Renal pelvis (tissue), 1 donor: ENCODE measurements at regions not wholly inside any gene's neighbourhood (a gene's known extent, or its start where the extent isn't known, plus 50 kb on each side); places are given as distances from the start of the nearest gene placed in this dataset.
"Not testable (repeated sequence)": the region's sequence is repeated elsewhere in the genome, so short reads cannot be mapped to it uniquely, and the experiment has no call there.

ENCODE experiments used
- DNase-seq: peaks from one replicate; pipeline ENCODE4 v3.0.0-alpha.2; 2013

DNA sequence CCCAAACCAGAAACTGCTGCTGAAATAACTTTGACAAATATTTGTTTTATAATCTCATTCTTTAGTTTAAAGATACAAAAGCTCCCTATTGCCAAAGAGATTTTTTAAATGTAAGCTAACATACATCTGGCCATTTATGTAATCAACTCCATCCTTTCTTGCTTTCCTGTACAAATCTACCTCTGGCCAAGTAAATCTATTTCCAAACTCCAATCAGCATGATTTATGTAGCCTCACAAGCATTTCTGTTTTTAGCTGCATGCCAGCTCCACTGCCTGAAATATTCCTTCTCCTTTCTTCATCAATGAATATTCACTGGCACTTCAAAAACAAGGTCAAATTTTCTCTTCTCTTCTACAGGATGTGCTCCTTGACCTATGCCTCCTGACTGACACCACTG is 80.0 kb downstream of the SHOX2 start:
- DNase-seq: no peak

DNA sequence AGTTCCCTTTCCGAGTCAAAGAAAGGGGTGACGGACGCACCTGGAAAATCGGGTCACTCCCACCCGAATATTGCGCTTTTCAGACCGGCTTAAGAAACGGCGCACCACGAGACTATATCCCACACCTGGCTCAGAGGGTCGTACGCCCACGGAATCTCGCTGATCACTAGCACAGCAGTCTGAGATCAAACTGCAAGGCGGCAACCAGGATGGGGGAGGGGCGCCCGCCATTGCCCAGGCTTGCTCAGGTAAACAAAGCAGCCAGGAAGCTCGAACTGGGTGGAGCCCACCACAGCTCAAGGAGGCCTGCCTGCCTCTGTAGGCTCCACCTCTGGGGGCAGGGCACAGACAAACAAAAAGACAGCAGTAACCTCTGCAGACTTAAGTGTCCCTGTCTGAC is 86.3 kb downstream of the SHOX2 start:
- DNase-seq: not testable (repeated sequence)

DNA sequence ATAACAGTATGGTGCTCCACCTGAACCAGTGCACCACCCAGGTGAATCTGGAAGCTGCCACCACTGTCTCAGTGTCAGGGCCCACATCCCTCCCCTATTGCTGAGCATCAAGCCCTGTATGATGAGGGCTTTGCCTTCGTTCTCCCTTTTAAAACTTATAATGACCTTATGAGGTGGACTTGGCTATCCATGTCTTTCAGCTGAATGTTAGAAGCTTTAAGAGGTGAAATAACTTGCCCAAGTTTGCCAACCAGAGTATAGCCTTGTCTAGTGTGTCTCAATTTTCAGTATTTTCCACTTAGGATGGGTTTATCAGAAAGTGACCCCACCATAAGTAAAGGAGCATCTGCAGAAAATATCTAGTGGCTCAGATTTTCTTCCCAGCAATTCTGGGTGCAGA is 87.8 kb downstream of the SHOX2 start:
- no peak for DNase-seq

DNA sequence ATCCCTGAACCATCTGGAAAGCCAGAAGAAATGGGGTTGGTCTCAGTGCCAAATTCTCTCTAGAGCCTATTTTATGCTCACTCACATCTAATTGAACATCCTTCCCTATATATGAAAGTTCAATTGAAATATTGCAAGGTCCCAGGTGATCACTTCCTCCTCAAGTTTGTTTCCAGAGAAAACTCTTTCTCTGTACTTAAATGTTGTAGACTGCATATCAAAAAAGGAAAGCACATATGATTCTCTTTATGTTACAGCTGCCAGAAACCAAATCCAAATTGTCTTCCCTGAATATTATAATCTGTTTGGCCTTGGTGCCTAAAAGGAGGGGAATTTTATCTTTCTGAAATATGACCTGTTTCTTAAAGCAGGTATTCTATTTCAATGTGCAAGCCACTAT is 93.3 kb downstream of the SHOX2 start:
- no peak for DNase-seq

DNA sequence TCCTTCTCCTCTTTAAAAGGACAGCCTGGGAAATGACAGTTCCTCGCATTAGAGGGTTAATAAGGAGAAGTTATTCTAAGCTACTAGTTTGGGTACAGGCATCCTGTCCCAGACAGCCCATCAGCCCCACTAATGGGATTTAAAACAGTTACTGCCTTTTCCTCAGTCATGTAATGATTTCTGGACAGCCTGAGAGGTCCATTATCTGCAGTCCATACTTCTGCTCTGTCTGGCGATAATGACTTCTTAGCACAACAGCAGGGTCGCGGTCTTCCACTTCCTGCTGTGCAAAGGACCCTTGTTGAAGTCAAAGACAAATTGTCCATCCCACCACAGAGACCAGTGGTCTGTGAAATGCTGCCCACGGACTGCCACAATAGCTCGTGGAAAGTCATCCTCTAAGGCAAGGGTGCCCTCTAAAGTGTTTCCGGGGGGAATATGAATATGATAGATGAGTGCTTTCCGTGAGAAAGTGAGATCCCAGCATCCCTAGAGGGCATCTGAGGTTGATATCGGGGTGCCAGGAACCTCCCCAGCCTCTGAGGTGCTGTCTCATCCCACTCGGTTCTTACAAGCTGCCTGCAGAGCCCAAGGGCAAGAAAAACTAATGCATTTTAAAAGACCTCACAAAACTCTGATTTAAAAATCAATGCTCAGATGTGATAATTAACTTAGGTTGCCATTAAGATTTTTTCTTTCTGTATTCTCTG is 100.7 kb downstream of the SHOX2 start:
- no peak for DNase-seq

DNA sequence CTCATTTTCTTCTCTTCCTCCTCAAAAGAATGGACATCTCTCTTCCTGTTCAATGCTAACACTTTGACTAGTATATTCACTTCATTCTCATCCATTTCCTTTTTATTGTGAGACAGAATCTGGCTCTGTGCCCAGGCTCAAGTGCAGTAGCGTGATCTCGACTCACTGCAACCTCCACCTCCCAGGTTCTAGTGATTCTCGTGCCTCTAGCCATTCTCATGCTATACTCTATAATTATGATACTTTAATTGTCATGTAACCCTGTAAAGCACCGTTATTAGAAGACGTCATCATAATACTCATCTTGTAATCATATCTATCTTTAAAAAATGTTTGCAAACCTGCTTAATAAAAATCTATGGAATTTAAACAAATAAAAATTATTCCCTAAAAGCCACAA is 107.0 kb downstream of the SHOX2 start:
- DNase-seq: no peak

DNA sequence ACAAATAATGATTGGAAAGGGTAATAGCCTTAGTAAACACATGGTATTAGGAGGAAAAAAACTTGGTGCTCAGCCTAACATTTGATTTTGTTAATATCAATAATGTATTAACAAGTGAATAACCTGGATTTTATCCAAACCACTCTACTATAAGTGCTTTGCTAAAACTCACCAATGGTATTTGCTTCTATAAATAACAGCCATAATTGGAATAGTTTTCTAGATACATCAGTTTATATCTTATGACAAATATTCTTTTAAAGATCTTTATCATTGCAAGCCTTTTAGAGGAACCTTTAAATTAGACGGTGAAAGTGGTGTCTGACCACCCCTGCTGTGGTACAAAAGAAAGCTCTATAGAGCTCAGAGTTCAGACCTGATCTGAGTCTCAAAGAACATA is 123.9 kb downstream of the SHOX2 start:
- DNase-seq: no peak

DNA sequence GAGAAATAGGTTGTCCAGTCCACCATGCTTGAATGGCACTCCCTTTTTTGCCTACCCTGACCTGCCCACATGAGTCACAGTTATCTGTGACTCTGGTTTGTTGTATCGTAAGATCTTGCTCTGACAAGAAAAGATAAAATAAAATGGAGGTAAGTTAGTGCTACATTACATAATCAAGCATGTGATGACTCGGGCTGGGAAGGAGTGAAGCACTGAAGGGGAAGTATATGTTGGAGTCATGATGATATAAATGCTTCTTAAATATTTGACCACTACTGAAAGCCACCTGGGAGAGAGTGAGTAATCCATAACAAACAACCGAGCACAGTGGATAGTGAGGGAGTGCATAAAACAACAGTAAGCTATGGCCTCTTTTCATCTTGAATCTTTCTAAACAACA is 124.4 kb downstream of the SHOX2 start:
- no peak for DNase-seq

DNA sequence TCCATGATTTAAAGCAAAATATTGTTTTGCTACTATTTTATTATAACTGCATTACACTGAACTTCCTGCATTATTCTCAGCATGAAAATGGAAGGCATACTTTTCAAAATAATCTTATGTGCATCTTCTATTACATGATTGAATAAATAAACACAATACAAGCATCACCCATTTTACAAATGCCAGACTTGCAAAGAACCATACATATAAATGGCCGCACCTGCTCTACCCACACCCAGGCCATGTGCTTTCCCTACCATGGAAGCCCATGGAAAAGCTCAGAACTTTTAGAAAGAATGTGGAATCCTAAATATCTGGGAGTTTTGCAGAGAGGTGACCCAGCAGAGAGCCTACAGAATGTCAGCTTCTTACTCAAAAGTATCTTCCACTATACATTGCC is 127.2 kb downstream of the SHOX2 start:
- no peak for DNase-seq

DNA sequence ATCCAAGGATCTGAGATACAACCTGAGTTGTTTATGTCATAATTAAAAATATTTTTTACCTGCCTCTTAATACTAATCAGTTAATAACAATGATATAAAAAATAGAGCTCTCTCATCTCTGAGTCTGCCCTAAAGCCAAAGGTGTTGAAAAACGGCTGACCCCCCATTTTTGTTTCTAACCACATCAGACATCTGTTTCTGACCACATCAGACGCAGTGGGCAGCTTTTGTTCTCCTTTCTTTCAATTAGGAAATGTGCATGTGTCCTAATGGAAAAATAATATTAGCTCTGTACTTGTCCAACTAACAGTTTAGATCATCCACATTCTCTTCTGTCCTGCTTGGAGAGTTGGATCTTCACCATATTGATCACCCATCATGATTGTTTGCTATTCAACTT is 144.6 kb downstream of the SHOX2 start:
- no peak for DNase-seq

DNA sequence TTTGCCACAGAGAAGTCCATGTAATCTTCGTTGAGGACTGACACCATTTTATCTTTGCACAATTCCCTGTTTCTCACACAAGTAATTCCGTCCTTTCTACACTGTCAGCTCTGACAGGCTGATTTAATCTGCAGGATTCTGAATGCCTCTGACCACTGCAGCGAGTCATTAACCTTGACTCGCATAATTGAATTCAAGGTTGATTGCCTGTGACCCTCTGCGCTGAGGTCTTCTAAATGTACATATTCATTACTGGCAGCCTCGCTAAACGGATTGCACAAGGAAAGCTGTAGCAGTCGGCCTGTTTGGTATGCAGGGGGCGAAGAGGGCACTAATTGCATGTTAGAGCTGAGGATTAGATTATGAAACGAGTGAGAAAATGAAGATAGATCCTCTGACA is 147.8 kb downstream of the SHOX2 start:
- DNase-seq: peak; percentile 80

DNA sequence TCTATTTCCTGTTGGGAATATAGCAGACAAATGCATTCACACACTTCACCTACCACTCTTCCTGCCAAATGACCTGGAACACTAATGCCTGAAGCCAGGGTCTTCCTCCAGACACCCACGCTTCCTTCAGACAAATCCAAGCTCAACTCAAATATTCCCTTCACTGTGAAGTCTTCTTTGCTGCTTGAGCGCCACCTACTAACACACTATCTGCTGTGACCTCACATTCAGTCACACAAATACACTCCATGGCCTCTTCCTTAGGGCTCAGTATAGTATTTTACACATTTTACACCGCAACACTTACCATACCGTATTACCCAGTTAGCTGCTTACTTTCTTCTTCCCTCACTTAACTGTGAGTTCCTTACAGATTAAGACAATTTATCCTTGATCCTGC is 149.4 kb downstream of the SHOX2 start:
- DNase-seq: no peak

DNA sequence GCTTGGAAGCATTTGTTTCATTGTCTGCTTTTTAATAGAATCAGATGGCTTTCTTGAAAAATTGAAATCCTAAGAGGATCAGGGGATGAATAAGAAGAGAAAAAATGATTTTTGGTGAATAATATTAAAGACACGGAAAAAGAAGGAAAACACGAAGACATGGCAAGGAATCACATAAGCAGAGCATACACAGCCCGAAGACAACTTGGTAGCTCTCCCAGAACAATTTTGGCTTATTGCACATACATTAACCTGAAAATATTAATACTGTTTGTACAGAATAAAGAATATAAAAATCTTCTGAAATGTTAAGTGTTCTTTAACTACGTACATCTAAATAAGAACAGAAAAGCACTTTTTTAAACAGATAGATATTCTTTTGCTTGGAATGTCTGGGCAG is 150.0 kb downstream of the SHOX2 start:
- no peak for DNase-seq

DNA sequence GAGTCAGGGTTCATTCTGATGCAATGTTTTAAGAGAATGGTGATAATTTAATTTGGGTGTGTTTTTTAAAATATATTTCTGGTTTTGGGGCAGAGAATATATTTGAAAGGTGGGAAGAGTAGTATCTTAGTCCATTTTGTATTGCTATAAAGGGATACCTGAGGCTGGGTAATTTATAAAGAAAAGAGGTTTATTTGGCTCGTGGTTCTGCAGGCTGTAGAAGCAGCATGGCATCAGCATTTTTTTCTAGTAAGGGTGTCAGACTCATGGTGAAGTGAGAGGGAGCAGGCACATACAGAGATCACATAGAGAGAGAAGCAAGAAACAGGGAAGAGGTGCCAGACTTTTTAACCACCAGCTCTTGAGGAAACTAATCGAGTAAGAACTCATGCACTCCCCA is 152.7 kb downstream of the SHOX2 start:
- DNase-seq: no peak

DNA sequence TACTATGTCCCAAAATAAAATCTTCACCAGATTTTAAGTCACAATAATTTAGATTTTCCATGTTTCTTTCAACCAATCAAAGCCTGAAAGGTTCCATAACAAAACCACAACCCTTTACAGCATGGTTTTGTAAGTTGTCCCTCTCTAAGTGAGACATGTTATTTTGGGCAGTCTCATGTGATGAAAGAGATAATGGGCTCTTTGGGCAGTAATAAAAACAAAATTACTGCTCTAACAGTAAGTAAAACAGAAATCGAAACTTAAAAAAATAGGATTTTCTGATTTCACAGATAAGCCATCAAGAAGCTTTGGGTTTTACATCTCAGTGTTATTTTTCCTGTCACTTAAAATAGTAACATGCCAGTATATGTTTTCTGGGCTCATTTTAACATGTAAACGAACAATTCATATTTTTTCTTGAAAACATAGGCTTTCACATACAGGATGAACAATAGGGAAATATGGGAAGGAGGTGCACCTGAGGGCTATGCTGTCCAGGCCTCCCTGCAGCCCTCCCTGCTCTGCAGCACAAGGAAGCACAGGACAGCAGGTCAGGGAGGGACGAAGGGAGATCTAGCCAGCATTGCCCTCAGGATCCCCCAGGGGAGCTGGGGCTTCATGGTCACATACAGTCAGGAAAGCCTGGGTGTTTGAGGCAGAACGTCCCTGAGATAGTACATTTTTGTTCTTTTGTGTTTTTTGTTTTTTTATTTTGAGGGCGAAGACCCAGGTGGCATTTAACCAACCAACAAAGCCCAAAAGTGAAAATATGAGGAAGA is 157.4 kb downstream of the SHOX2 start:
- DNase-seq: no peak

DNA sequence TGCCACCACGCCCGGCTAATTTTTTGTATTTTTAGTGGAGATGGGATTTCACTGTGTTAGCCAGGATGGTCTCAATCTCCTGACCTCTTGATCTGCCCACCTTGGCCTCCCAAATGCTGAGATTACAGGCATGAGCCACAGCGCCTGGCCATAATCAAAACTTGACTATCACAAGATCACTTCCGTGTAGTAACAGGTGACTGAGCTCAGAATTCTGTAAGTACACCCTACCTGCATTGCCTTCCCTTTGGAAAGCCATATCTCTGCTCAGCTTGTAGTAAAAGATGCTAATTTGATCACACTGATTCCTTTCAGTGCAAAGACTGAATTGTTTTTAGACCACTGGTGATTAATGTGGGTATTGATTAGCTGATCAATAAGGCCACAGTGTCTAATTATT is 167.1 kb downstream of the SHOX2 start:
- DNase-seq: no peak

DNA sequence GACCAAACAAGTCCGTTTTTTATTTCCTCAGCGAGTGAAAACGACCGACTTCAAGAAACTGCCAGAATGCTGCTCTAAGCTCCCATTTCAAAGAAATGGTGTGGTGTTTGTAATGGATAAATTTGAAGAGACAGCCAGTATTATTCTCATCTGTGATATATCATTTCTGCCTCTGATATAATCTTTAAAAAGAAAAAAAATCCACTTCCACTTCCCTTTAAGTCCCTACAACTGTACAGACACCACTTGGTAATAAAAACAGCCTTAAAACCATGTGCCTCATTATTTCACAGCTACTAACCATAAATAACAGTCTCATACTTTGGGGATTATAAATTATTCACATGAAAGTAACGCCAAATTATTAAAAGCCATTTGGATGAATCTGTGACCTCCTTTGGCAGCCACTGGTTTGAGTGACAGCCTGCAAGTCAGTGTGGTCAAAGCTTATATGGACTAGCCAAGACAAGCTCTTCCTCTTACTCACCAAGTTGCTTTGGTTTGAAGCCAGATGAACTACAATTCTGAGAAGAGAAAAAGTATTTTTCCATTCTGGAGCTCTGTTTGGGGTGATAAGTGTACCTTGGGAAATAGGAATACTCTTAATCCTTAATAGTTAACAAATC is 168.0 kb downstream of the SHOX2 start:
- no peak for DNase-seq

DNA sequence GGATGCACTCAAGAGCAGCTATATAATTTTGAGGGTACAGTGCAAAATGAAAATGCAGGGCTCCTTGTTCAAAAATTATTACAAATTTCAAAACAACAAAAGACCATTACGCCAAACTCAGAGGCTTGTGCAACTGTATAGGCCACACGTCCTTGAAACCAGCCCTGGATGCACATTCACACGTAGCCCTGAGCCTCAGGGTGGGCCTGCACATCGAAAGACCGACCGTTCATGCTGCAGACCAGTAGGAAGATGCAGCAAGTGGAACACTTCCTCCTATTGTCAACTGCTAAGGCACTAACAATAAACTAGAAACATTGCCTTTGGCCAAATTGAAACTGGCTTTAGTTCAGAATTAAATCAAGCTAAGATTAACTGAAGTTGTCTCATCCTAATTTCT is 174.7 kb downstream of the SHOX2 start:
- no peak for DNase-seq

DNA sequence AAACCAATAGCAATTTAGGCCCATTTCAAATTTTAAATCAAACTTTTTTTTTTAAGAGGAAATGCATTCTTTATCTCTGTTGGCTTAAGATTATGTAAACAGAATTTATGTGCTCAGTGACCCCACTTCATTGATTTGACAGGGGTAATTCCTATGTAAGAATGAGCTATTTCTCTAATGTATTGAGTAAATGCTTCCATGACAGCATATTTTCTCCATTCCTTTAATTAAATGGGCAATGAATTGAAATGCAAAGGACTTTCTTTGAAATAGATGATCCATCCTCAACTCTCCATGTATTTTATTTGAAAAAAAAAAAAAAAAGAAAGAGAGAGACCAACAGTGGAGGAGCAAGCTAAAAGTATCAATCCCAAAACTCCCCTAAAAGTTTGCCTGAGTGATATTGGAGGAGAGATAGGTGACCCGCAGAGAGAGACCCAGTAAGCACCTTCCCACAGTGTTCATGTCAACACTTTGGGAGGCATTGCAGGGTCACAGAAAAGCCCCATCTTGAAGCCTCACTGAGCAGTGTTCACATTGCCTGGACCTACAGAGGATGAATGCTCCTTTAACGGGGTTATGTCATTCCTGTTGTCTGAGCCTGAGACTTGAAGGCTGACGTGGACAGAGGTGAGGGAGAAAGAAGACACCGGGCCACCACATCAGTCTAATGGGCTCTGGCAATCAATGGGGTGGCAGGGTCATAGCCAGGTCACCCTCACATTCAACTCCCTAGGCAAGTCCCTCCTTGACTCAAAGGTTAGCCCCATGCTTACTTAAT is 176.0 kb downstream of the SHOX2 start:
- DNase-seq: no peak

DNA sequence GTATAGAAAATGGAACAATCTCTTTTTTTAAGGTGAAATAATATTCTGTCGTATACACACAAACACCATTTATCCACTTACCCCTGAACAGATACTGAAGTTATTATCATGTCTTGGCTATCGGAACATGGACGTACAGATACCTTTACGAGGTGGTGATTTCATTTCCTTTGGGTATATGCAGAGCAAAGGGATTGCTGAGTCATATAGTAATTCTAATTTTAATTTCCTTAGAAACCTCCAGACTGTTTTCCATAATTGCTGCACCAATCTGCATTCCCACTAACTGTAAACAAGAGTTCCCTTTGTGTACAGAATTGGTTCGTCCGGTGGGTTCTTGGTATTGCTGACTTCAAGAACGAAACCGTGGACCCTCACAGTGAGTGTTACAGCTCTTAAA is 179.4 kb downstream of the SHOX2 start:
- no peak for DNase-seq

DNA sequence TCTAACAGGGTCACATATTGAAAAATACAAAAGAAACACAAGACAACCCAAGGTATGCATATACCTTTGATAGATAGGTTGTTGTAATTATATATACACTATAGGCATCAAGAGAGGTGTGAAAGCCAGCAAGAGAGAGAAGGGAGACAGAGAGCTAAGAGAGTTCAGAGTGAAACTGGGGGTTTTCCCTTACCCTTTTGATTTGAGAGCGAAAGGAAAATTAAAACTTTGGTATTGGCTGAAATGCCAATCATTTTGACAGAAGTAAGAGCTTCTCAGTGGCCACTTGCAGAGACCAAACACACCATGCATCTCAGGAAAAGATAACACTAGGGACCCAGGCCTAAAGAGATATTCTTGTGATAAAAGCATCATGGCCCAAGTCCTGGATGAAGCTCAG is 183.6 kb downstream of the SHOX2 start:
- no peak for DNase-seq

DNA sequence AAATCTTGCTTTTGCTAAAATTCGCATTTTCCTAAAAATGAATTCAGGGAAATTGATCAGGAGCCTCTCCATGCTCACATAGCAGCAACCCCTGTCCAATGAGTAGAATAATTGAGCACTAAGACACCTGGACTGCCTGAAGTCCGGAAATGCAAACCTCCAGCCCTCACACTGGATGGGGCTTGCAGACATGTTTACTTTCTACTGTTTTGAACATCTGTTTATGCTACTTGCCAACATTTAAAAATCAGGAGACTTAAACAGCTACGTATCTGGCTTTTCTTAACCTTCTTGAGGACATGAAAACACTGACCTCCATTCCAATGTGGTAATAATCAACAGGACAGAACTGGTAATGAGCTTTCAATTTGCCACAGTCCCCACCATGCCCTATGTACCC is 184.4 kb downstream of the SHOX2 start:
- DNase-seq: no peak
